GM21390 (cell line): ENCODE measurements at regions not wholly inside any gene's neighbourhood (a gene's known extent, or its start where the extent isn't known, plus 50 kb on each side); places are given as distances from the start of the nearest gene placed in this dataset.
"Not testable (repeated sequence)": the region's sequence is repeated elsewhere in the genome, so short reads cannot be mapped to it uniquely, and the experiment has no call there.

Experiments
- ATAC-seq: cut with Tn5 transposase; IDR thresholded peaks from one replicate; pipeline ENCODE4 v1.9.1; 2021; ENCODE audit not compliant: unreplicated experiment

DNA sequence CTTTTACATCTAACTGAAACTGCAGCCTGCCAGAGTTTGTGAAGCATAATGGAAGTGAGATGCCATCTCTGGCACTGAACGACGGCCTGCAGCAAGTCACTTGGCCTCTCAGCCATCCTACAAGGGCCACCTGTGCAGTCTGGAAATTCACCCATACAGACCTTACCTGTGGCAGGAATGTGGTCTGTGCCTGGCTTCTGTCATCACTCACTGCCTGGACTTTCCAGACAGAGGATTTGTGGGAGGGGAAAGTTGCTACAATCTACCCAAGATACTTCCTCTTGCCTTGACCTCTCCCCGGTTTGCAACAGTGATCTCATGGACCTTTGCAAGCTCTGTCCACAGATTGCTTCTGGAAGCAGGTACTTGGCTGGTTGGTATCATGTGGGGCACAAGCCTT, 58.4 kb upstream of the ATP1B1 start:
- ATAC-seq = no peak

DNA sequence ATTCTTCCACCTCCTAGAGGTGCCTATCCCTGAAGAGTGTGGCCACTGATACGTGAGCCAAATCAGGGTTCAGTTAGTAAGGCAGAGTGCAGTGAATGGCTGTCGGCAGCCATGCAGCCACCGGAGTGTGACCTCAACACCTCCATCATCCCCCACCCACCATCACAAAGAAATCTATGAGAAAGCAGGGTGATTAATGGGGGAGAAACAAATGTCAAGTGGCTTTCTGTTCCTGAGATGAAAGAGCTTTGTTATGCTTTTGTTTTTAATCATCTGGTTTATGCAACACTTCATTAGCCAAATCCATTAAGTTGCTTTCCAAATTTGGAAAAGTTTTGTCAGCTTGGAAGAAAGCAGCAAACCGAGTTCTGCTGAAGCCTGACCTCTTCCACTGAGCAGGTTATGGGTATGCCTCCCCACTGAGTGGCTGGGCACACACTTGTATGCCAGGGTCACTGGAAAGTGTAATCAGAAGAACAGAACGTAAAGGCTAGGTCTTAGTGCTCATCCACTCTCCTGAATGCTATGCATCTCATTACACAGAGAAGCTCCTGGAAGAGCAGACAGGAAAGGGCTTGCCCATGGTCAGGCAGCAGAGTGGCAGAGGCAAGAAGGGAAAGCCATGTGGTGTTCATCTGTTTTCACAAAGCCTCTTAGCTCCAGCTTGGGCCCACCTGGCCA, 57.1 kb upstream of the ATP1B1 start:
- ATAC-seq = no peak

DNA sequence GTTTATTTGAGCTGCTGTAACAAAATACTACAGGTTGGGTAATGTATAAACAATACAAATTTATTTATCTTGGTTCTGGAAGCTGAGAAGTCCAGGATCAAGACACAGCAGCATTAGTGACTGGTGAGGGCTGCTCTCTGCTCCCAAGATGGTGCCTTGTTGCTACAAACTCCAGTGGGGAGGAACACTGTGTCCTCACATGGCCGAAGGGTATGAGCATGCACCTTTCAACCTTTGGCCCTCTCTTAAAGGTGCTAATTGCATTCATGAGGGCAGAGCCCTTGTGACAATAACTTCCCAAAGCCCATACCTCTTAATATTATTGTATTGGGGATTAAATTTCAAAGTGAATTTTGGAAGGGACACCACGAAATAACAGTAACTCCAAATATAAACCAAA, 55.3 kb upstream of the ATP1B1 start:
- no peak for ATAC-seq

DNA sequence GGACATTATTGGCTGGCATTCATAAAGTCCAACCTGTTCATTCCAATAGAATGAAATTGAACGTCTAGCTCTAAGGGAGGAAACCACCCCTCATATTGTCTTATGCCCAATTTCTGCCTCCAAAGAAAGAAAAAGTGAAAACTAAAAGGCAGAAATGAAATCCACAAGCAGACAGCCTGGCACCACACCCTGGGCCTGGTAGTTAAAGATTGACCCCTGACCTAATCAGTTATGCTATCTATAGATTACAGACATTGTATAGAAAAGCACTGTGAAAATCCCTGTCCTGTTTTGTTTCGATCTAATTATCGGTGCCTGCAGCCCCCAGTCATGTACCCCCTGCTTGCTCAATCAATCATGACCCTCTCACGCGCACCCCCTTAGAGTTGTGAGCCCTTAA, 54.3 kb upstream of the ATP1B1 start:
- ATAC-seq = not testable (repeated sequence)

DNA sequence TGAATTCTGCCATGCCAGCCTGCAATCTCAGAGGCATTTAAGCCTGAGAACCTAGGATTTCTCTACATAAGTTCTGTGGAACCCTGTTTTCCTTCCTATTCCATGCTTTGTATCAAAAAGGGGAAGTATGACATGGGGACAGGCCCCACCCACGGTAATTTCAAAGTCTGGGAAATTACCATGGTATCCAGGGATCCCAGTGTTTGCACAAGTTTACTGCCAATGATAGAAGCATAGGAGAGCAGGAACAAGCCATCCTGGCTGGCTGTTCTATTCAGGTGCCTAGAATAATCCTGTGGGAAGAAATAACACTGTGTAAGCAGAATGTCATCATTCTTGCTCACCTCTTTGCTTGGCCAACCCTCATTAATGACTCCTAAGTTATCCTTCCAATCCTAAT, 53.8 kb upstream of the ATP1B1 start:
- no peak for ATAC-seq

DNA sequence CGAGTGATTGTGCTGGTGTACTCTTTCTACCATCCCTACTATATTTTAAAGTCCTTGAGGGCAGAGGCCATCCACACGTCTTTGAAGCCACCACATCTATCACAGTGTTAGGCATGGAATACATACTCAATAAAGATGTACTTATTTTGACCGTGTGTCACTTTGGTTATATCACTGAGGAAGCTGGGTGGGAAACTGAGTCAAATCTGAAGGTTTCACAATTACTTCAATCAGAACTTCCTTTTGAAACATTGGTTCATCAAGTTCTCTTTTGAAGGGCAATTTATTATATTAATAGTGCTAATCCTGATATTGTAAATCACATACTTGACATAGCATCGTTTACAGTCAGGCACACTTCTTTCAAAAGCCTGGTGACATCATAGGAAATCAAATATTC, 53.3 kb upstream of the ATP1B1 start:
- no peak for ATAC-seq
